Caco-2 (cell line): ENCODE measurements at regions not wholly inside any gene's neighbourhood (a gene's known extent, or its start where the extent isn't known, plus 50 kb on each side); places are given as distances from the start of the nearest gene placed in this dataset.
A peak's percentile ranks its signal among the peaks of the same experiment; 100 is the strongest.

Source experiments
- BruUV-seq: library from RNA; stranded (reverse); fragments of 400-500 nt; replicated peaks from 2 replicates; lab custom pipeline; 2021; lab: Mats Ljungman, UMichigan
- CTCF ChIA-PET: fragments of 300-600 bp; sonication (Branson Sonifier 250); formaldehyde crosslinking; loops from one replicate; lab custom pipeline; 2022; ENCODE audit warnings: antibody characterized with exemption; lab: Charles Lee
- POLR2A ChIA-PET: fragments of 300-600 bp; sonication (Branson Sonifier 250); formaldehyde crosslinking; loops from one replicate; lab custom pipeline; 2022; ENCODE audit warnings: antibody characterized with exemption; lab: Charles Lee
- DNase-seq, 2 experiments: peaks; one replicate each; pipeline versions ENCODE4 v3.0.0 to v3.0.0-alpha.2; 2020 to 2022
- H3K27me3 ChIP-seq: replicated peaks from 2 replicates; pipeline ENCODE4 v1.6.0; 2011; ENCODE audit warnings: low read length; ENCODE audit not compliant: control insufficient read depth, insufficient read depth
- H3K36me3 ChIP-seq: 2 replicates; pipeline ENCODE4 v1.5.1; 2011; ENCODE audit warnings: low read length; ENCODE audit not compliant: control insufficient read depth, insufficient read depth
- H3K4me1 ChIP-seq: fragments of 250-450 bp; sonication (Bioruptor Pico); 2 replicates; pipeline ENCODE4 v1.5.1; 2020; ENCODE audit warnings: mild to moderate bottlenecking
- H3K4me3 ChIP-seq: 2 replicates; pipeline ENCODE4 v1.5.1; 2011; ENCODE audit warnings: low read depth, mild to moderate bottlenecking, control low read depth, low read length
- H3K9me3 ChIP-seq: fragments of 250-450 bp; sonication (Bioruptor Pico); 2 replicates; pipeline ENCODE4 v1.5.1; 2020; ENCODE audit warnings: mild to moderate bottlenecking, moderate library complexity
- H3K27ac Mint-ChIP-seq: one replicate; pipeline ENCODE4 v1.8.0; 2022; ENCODE audit warnings: mixed read lengths; ENCODE audit not compliant: unreplicated experiment
- H3K27me3 Mint-ChIP-seq: one replicate; pipeline ENCODE4 v1.8.0; 2022; ENCODE audit warnings: mixed read lengths; ENCODE audit not compliant: insufficient read depth, unreplicated experiment
- H3K36me3 Mint-ChIP-seq: one replicate; pipeline ENCODE4 v1.8.0; 2022; ENCODE audit warnings: mild to moderate bottlenecking, mixed read lengths; ENCODE audit not compliant: insufficient read depth, unreplicated experiment
- H3K4me1 Mint-ChIP-seq: one replicate; pipeline ENCODE4 v1.8.0; 2022; ENCODE audit warnings: low read depth, mixed read lengths; ENCODE audit not compliant: unreplicated experiment
- H3K4me3 Mint-ChIP-seq: one replicate; pipeline ENCODE4 v1.8.0; 2022; ENCODE audit warnings: mild to moderate bottlenecking, moderate library complexity, mixed read lengths; ENCODE audit not compliant: unreplicated experiment
- H3K9me3 Mint-ChIP-seq: one replicate; pipeline ENCODE4 v1.8.0; 2022; ENCODE audit warnings: mixed read lengths; ENCODE audit not compliant: unreplicated experiment
- CTCF ChIP-seq, 2 experiments: fragments of 200-600 bp in 1 of 2; IDR thresholded peaks; 1 replicate in 1 of 2; 2 replicates in 1 of 2; pipeline versions ENCODE4 v1.5.1 to v1.8.0; 2011 to 2022; ENCODE audit warnings: antibody characterized with exemption in 1 of 2, control low read depth in 1 of 2, inconsistent platforms in 1 of 2, low read depth in 1 of 2, low read length in 1 of 2, mild to moderate bottlenecking in 1 of 2, moderate library complexity in 1 of 2; ENCODE audit not compliant: insufficient read depth in 1 of 2, severe bottlenecking in 1 of 2, unreplicated experiment in 1 of 2
- intact Hi-C: fragments of 100-400 bp; cut with micrococcal nuclease; formaldehyde crosslinking; loops from one replicate; pipeline ENCODE4 v1.10.0; 2022; ENCODE audit not compliant: unreplicated experiment

DNA sequence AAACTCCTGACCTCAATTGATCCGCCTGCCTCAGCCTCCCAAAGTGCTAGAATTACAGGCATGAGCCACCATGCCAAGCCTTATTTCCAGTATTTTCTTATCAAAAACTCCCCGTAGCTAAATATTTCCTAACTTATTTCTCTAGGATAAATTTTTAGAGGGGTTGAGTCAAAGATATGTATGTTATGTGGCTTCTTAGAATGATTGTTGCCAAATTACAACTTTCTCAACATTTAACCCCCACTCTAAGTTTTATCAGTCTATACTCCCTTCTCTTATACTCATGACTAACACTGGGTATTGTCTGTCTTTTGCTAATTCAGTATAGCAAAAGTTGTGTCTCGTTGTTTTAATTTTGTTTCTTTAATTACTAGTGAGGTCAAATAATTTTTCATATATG, 187.7 kb upstream of the LNX1 start:
- no peaks in the 10 kb centered on the region for H3K9me3 ChIP-seq
- BruUV-seq = no TSS peak
- no peaks in the 10 kb centered on the region for H3K36me3 ChIP-seq
- H3K27me3 Mint-ChIP-seq = no peaks in the 10 kb centered on the region
- H3K4me1 Mint-ChIP-seq = peaks cover 33% of the 10 kb centered on the region
- no peak overlapping the region for H3K4me3 Mint-ChIP-seq
- H3K27me3 ChIP-seq = no peaks in the 10 kb centered on the region
- peak overlapping the region; percentile 55 for H3K27ac Mint-ChIP-seq
- ChIA-PET POLR2A (no interaction called here), CTCF (no interaction called here)
- H3K9me3 Mint-ChIP-seq = no peaks in the 10 kb centered on the region
- H3K4me1 ChIP-seq = peaks cover 53% of the 10 kb centered on the region
- H3K36me3 Mint-ChIP-seq = no peaks in the 10 kb centered on the region
- TF ChIP-seq CTCF (IDR thresholded peaks at IDR 0.05; ENCODE audit: insufficient read depth in 1 of 2, low read depth in 1 of 2, low read length in 1 of 2, severe bottlenecking in 1 of 2, unreplicated experiment in 1 of 2) = no peak
- DNase-seq = no peak
- intact Hi-C loops = loop anchor here (5.0 to 10.0 kb wide), 2 partner anchors 128 to 164 kb away; no protein-coding TSS in a partner anchor
- H3K4me3 ChIP-seq = no peak overlapping the region

GRCh38 chr4:53778155-53778554, 186.9 kb upstream of the LNX1 start:
- no peaks in the 10 kb centered on the region for H3K27me3 Mint-ChIP-seq
- Histone ChIP-seq H3K4me3 (no peak overlapping the region), H3K27me3 (no peaks in the 10 kb centered on the region), H3K9me3 (no peaks in the 10 kb centered on the region), H3K4me1 (peaks cover 53% of the 10 kb centered on the region), H3K36me3 (no peaks in the 10 kb centered on the region)
- no peak for DNase-seq
- no peak overlapping the region for H3K4me3 Mint-ChIP-seq
- H3K27ac Mint-ChIP-seq = peak overlapping the region; percentile 55
- POLR2A ChIA-PET = no interaction called here
- BruUV-seq = no TSS peak
- H3K36me3 Mint-ChIP-seq = peaks cover 6% of the 10 kb centered on the region
- peaks cover 33% of the 10 kb centered on the region for H3K4me1 Mint-ChIP-seq
- H3K9me3 Mint-ChIP-seq = no peaks in the 10 kb centered on the region
- no peak for TF ChIP-seq CTCF (IDR thresholded peaks at IDR 0.05; ENCODE audit: insufficient read depth in 1 of 2, low read depth in 1 of 2, low read length in 1 of 2, severe bottlenecking in 1 of 2, unreplicated experiment in 1 of 2)
- CTCF ChIA-PET = interaction anchor here (1.0 kb wide), 1 partner anchor 152 kb away, joined by 4 read pairs; no protein-coding TSS in a partner anchor
- intact Hi-C loops = loop anchor here (5.0 to 10.0 kb wide), 2 partner anchors 129 to 163 kb away; no protein-coding TSS in a partner anchor

DNA sequence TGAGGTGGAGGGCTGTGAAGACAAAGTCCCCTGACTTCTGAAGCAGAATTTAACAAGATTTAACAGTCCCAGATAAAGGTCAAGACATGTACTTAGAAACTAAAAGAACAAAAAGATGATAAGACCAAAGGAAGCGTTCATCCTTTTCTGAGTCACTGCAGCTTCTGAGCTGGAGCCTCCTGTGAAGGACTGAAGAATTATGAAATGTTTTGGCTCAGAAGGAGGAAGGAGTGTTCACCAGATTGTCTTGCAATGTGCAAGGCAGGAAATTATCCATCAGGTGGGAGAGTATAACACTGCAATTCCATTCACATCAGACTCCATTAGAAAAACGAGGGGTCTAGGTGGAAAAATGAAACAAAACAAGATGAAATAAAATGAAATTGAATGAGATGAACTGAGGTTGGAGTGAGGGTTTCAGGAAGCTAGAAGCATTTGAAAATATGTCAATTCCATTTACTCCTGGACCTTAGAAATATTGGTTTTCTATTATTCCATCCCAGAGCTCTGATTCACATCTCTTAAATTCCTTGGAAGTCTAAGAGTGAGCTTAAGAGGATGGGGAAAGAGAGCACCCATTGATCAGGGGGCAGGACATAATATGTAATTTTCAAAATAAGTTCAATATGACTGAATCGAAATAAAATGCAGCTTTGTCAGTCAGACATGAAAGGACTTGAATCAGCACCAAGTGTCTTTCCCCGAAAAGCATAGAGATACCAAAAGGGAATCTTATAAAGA, 186.1 kb upstream of the LNX1 start:
- BruUV-seq = no TSS peak
- H3K27me3 Mint-ChIP-seq = no peaks in the 10 kb centered on the region

More for the DNA sequence above, 186.1 kb upstream of the LNX1 start:
- H3K36me3 ChIP-seq = no peaks in the 10 kb centered on the region
- Mint-ChIP-seq H3K27ac (no peak overlapping the region), H3K4me1 (peaks cover 27% of the 10 kb centered on the region), H3K36me3 (peaks cover 6% of the 10 kb centered on the region), H3K9me3 (no peaks in the 10 kb centered on the region), H3K4me3 (peak overlapping the region; percentile 50)
- DNase-seq = no peak
- peaks cover 48% of the 10 kb centered on the region for H3K4me1 ChIP-seq
- H3K4me3 ChIP-seq = no peak overlapping the region
- ChIA-PET CTCF (interaction anchor here (0.7 to 1.0 kb wide), 2 partner anchors 152 to 590 kb away, joined by 3 to 4 read pairs; no protein-coding TSS in a partner anchor), POLR2A (no interaction called here)
- H3K9me3 ChIP-seq = no peaks in the 10 kb centered on the region
- intact Hi-C loops = loop anchor here (5.0 to 10.0 kb wide), 2 partner anchors 130 to 163 kb away; no protein-coding TSS in a partner anchor
- H3K27me3 ChIP-seq = no peaks in the 10 kb centered on the region
- no peak for TF ChIP-seq CTCF (IDR thresholded peaks at IDR 0.05; ENCODE audit: insufficient read depth in 1 of 2, low read depth in 1 of 2, low read length in 1 of 2, severe bottlenecking in 1 of 2, unreplicated experiment in 1 of 2)
